GM21447 (cell line): ENCODE measurements at regions not wholly inside any gene's neighbourhood (a gene's known extent, or its start where the extent isn't known, plus 50 kb on each side); places are given as distances from the start of the nearest gene placed in this dataset.

Source experiments
- ATAC-seq: cut with Tn5 transposase; IDR thresholded peaks from one replicate; pipeline ENCODE4 v1.9.1; 2021; ENCODE audit not compliant: unreplicated experiment

DNA sequence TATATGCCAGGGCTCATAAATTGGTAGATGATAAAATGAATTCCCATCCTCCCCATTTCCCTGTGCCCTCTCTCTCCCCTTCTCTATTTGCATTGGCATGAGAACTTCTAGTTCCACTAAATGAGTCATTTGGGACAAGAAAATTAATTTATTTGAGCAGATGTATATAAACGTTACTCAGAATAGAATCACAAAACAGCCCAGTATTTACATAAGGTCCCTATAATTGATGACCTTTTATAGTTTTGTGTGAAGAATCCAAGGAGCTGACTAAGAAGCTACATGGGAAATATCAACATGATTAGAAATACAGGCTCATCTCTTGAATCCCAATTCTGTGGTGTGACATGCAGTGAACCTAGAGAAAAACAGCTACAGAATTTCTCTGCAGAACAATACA lies 617.7 kb upstream of the NR2F2 start:
- no peak for ATAC-seq

DNA sequence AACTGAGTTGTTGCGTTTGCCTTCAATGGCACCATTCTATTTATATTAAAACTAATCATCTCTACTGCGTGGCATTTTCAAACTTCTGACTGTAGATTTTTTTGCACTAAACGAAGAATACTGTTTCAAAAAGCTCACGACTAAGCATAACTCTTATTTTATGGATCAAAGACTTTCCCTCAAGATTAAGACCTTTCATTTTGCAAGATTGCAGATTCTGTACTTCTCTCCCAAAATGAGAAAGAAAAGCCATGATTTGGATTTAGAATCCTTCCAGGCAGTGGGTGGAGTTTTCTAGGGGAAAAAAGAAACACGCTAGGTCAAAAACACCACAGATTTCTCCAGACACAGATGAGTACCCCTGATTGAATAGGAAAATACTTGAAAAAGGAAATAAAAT lies 617.2 kb upstream of the NR2F2 start:
- no peak for ATAC-seq

GRCh38 chr15:95715116-95715903 lies 615.2 kb upstream of the NR2F2 start:
- ATAC-seq = no peak

DNA sequence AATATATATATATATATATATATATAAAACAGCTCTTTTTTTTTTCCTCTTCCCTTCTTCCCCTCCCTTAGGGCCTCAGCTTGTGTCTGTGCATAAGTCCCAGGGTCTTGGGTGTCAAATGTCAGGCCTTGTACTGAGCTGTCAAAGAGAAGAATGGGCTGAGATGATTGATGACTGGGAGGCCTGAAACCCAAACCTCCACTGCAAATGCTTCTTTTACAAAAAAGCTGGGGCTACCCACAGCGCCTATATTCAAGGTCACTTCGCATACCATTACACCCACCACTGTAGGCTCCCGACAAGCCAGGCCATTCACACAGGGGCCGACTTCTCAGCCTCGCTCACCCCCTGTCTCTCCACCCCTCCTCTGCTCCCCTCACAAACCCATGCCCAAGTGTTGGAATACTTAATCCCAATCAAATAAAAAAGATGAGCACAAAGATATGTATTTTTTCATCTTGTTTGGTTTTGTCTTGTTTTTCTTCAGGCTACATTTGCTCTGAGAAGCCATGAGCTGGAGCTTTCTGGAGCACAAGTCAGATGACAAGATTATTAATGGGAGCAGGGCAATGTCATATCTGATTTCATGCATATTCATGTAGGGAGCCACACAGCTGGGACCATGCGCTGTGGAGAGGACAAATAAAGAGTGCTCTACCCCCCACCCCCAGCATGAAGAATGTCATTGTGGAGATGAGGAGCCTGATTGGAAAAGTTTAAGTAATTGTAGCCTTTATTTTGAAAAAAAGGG lies 614.4 kb upstream of the NR2F2 start:
- ATAC-seq = no peak

DNA sequence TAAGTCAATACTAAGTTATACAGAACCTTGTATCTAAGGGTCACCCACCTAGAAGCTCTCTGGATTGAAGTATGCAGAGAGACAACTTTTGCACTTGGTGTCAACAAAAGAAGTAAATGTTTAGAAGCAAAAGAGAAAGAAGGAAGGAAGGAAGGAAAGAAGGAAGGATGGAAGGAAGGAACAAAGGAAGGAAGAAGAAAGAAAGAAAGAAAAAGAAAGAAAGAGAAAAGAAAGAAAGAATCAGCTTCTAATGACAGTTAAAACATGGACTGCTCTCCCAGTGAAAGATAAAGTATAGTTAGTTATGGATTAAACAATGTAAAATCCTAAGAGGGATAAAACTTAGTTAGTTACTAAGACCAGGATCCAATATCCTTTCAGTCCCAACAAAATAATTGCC lies 613.8 kb upstream of the NR2F2 start:
- no peak for ATAC-seq

DNA sequence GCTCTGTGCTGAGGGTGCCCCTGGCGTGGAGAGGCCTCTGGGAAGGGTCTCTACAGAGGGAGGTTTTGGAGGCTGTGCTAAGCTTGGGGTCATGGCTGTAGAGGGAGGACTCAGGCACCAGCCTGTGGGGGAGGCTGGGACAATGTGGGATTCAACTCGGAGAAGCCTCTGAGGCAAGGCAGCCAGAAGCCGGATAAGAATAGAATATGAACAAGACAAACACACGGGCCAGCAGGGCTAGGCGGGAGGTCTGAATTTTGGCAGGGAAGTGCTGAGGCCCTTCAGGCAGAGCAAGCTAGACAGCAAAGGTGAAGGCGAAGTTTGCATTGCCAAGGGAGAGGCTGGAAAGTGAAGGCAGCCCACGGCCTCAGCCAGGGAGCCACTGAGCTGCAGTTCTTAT lies 612.1 kb upstream of the NR2F2 start:
- no peak for ATAC-seq

GRCh38 chr15:95724908-95725633 lies 605.4 kb upstream of the NR2F2 start:
- no peak for ATAC-seq

DNA sequence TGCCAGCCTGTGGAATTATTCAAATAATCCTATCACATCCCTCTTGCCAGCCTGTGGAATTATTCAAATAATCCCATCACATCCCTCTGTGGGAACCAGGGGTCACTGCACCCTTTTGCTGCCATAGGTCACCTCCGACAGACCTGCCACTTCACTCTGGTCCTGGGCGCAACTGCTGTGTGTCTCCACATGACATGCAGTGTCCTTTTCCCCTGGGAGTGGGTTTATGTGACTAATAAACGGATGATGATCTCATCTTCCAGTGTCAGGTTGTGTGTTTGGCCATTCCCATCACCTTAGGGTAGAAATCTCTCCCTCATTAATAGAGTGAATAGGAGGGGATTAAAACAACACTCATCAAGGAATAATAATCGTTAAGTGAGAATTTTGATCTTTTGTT lies 603.6 kb upstream of the NR2F2 start:
- ATAC-seq = no peak

DNA sequence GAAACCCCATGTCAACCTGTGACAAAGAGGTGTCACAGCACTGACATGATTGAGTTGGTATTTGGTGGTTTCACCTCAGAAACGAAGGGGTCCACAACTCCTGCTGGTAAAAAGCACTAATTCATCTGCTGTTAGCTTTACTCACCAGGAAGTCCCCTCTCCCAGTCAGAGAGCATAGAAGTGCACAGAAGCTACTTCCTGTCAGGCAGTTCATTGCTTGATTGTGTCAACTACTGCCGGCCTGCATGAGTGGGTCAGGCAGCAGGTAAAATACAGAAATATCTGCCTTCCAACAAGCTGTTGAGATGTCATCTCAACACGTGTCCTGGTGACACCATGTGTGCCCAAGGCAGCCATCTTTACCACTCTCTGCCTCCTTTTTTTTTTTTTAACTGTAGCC lies 596.6 kb upstream of the NR2F2 start:
- ATAC-seq = no peak

DNA sequence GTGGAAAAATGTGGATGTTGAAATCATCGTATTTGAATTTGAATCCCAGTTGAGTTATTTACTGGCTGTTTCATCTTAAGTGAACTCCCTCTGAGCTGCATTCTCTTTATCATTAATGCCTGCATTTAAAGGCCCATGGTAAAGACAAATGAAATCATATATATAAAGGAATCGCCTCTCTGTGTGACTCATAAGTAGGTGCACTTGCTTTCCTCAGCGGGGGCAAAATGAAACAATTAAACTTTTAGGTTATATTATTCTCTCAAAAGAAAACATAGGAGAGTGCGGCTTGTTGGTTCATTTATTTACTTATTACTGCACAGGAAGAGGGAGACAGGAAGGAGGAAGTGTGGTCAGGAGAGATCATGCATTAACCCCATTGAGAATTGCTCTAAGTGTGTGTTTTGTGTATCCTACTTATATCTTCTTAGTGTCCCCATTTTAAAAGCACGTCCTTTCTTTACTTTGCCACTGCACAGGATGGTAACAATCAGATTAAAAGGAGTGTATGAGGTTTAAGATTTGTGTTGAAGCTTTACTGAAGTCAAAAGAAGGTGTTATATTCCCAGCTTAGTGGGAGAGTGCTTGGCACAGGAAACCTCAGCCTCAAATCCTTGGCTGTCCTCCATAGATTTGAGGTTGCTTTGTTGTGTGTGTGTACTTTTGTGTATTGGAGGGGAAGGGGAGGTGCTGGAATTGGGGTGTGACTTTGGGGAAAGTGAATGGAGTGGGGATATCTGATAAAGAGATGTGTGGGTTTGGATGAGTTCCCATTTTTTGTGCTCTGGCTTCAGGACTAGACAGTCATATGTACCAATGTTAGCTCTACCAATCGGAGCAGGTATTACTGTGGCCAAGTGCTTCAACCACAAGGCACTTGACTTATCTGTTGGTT lies 595.8 kb upstream of the NR2F2 start:
- ATAC-seq = peak; percentile 56

- no peak for ATAC-seq
Observed at GRCh38 chr15:95737060-95737459, 593.4 kb upstream of the NR2F2 start.

GRCh38 chr15:95739131-95739530 lies 591.4 kb upstream of the NR2F2 start:
- ATAC-seq = no peak

DNA sequence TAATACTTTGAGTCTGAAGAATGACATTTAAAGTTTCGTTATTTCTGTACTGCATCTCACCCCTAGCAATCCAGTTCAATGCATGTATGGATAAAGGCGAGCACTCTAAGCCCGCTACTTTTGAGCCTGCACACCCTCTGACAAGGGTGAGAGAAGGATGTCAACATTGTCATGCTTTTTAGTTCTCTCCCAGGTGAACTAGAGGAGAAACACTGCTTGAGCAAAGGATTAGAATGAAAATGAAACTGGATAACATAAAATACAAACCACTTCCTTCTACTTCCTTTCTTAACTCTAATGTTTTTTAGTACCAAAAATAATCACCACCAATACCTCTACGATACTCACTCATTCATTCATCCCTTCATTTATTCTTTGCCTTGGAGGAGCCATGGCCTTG lies 588.7 kb upstream of the NR2F2 start:
- ATAC-seq = no peak

GRCh38 chr15:95742256-95742655 lies 588.2 kb upstream of the NR2F2 start:
- ATAC-seq = no peak

GRCh38 chr15:95742836-95743235 lies 587.7 kb upstream of the NR2F2 start:
- no peak for ATAC-seq

- no peak for ATAC-seq
Observed at GRCh38 chr15:95757171-95757570, 573.3 kb upstream of the NR2F2 start.

- ATAC-seq = no peak
Observed at GRCh38 chr15:95758451-95758850, 572.0 kb upstream of the NR2F2 start.

DNA sequence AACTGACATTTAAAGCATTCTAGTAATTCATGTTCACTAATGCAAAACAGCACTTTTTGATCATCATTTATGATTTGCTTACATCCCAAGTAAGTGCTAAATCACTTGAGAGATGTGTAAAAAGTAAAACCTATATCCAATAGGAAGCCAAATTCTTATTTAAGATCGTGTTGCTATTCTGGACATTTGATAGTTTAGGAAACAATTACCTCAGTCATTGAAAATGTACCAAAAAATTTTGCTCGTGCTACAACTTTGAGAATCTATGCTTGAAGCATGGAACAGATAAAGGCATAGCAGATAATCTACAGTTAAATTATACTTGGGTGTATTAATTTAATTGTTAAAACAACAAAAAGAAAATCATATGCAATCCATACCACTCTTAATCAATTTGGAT lies 571.6 kb upstream of the NR2F2 start:
- no peak for ATAC-seq

DNA sequence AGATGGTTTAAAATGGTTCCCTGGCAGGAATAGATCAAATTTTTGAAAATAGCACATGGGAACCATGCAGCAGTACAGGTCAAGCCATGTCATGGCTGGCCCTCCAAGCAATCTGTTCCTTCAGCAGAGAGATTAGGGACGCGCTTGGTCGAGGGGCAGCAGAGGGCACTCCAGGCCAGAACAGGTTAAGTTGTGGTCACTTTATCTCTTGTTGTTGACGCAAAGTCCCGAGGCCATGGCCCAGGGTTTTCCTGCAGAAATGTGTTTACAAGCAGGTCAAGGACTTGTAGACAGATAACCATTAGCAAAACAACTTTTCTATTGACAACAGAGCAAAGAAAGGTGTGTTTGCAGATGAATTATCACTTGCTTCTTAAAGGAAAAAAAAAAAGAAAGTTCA lies 570.0 kb upstream of the NR2F2 start:
- no peak for ATAC-seq

- no peak for ATAC-seq
Observed at GRCh38 chr15:95761501-95762165, 568.9 kb upstream of the NR2F2 start.
